CD4-positive, alpha-beta T cell (primary cell): ENCODE measurements at regions not wholly inside any gene's neighbourhood (a gene's known extent, or its start where the extent isn't known, plus 50 kb on each side); places are given as distances from the start of the nearest gene placed in this dataset.
"Not testable (repeated sequence)": the region's sequence is repeated elsewhere in the genome, so short reads cannot be mapped to it uniquely, and the experiment has no call there.

Experiments used
- ATAC-seq: fragments of 200-7000 bp; cut with Tn5 transposase; one replicate; pipeline ENCODE4 v1.10.0; 2022; ENCODE audit warnings: mild to moderate bottlenecking; ENCODE audit not compliant: poor library complexity
- CTCF ChIA-PET: fragments of 350-600 bp; sonication (Branson Sonifier 250); formaldehyde crosslinking; loops from one replicate; lab custom pipeline; 2021; ENCODE audit warnings: antibody characterized with exemption, inconsistent platforms; lab: Charles Lee
- POLR2A ChIA-PET: fragments of 350-600 bp; sonication (Branson Sonifier 250); formaldehyde crosslinking; loops from one replicate; lab custom pipeline; 2021; ENCODE audit warnings: antibody characterized with exemption, inconsistent platforms; lab: Charles Lee
- DNase-seq, 14 experiments: peaks; one replicate each; pipeline ENCODE4 v3.0.0-alpha.2; 2013 to 2020; ENCODE audit warnings: mixed read lengths in 2 of 14
- H3K27ac ChIP-seq, 2 donors: one replicate each; pipeline versions ENCODE4 v1.5.1 to v1.7.0; 2013; ENCODE audit warnings: low read length in 2 of 2, low read depth in 1 of 2, mild to moderate bottlenecking in 1 of 2
- H3K27me3 ChIP-seq, 2 experiments: 1 replicate in 1 of 2; 2 replicates in 1 of 2; pipeline versions ENCODE4 v1.6.1 to v1.7.0; 2013; ENCODE audit warnings: low read length in 2 of 2, control low read depth in 1 of 2, mild to moderate bottlenecking in 1 of 2, moderate library complexity in 1 of 2; ENCODE audit not compliant: insufficient read depth in 2 of 2, control insufficient read depth in 1 of 2
- H3K36me3 ChIP-seq: one replicate; pipeline ENCODE4 v1.6.1; 2013; ENCODE audit warnings: low read length, control low read depth; ENCODE audit not compliant: insufficient read depth
- H3K4me1 ChIP-seq: one replicate; pipeline ENCODE4 v1.6.1; 2013; ENCODE audit warnings: low read length, control low read depth; ENCODE audit not compliant: insufficient read depth
- H3K4me3 ChIP-seq: one replicate; pipeline ENCODE4 v1.5.1; 2013; ENCODE audit warnings: mild to moderate bottlenecking, low read length, moderate library complexity
- H3K9me3 ChIP-seq, 2 experiments: 1 replicate in 1 of 2; 2 replicates in 1 of 2; pipeline versions ENCODE4 v1.6.1 to v1.7.0; 2013; ENCODE audit warnings: low read length in 2 of 2, mild to moderate bottlenecking in 2 of 2, control low read depth in 1 of 2, moderate library complexity in 1 of 2; ENCODE audit not compliant: control insufficient read depth in 1 of 2, insufficient read depth in 1 of 2
- H3K27ac Mint-ChIP-seq: one replicate; pipeline ENCODE4 v1.8.0; 2020; ENCODE audit warnings: mixed read lengths
- H3K27me3 Mint-ChIP-seq: one replicate; pipeline ENCODE4 v1.8.0; 2021; ENCODE audit warnings: mixed read lengths
- H3K36me3 Mint-ChIP-seq: one replicate; pipeline ENCODE4 v1.8.0; 2021; ENCODE audit warnings: low read depth, mixed read lengths
- H3K4me1 Mint-ChIP-seq: one replicate; pipeline ENCODE4 v1.8.0; 2021; ENCODE audit warnings: low read depth, mixed read lengths
- H3K4me3 Mint-ChIP-seq: one replicate; pipeline ENCODE4 v1.8.0; 2020; ENCODE audit warnings: mild to moderate bottlenecking, mixed read lengths
- H3K9me3 Mint-ChIP-seq: one replicate; pipeline ENCODE4 v1.8.0; 2020; ENCODE audit warnings: mixed read lengths
- intact Hi-C, 2 experiments: fragments of 100-400 bp; cut with DNase I in 1 of 2; cut with micrococcal nuclease in 1 of 2; formaldehyde crosslinking; loops; one replicate each; pipeline versions ENCODE4 v1.15.1 to v1.9.0; 2023 to 2025; cut with DNase I, micrococcal nuclease
- TF ChIP-seq, protein P1 (sequence below): fragments of 200-600 bp; IDR thresholded peaks from one replicate; pipeline ENCODE4 v1.8.0; 2022; ENCODE audit warnings: antibody characterized with exemption, mild to moderate bottlenecking

DNA sequence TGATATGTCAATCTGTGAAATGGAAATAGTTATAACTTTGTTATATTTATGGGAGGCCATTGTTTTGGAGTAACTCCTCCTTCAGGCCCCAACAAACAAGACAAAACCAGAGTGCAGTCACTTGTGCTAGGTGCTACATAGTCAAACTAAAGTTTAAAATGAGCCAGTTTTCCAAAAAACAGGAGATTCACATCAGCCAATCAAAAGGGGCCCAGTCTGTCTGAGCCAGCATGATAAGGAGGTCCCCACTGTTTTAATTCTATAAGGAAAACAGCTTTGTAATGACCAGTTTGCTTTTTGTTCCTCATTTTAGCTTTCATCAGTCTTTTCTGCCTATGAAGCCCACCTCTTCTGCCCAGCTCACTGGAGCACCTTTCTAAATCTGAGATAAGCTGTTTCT, 94.7 kb upstream of the SLC7A14 start:
- Mint-ChIP-seq H3K27me3 (no peaks in the 10 kb centered on the region), H3K27ac (no peak overlapping the region), H3K4me3 (no peak overlapping the region), H3K4me1 (no peaks in the 10 kb centered on the region), H3K36me3 (no peaks in the 10 kb centered on the region), H3K9me3 (no peaks in the 10 kb centered on the region)
- Histone ChIP-seq H3K36me3 (no peaks in the 10 kb centered on the region), H3K4me1 (no peaks in the 10 kb centered on the region), H3K27me3 (no peaks in the 10 kb centered on the region), H3K9me3 (no peaks in the 10 kb centered on the region), H3K27ac (no peak overlapping the region), H3K4me3 (no peak overlapping the region)
- DNase-seq: no peak
- ChIA-PET CTCF (no interaction called here), POLR2A (no interaction called here)
- no peak for ATAC-seq
- intact Hi-C loops: no loop called here
- TF ChIP-seq, protein P1, sequence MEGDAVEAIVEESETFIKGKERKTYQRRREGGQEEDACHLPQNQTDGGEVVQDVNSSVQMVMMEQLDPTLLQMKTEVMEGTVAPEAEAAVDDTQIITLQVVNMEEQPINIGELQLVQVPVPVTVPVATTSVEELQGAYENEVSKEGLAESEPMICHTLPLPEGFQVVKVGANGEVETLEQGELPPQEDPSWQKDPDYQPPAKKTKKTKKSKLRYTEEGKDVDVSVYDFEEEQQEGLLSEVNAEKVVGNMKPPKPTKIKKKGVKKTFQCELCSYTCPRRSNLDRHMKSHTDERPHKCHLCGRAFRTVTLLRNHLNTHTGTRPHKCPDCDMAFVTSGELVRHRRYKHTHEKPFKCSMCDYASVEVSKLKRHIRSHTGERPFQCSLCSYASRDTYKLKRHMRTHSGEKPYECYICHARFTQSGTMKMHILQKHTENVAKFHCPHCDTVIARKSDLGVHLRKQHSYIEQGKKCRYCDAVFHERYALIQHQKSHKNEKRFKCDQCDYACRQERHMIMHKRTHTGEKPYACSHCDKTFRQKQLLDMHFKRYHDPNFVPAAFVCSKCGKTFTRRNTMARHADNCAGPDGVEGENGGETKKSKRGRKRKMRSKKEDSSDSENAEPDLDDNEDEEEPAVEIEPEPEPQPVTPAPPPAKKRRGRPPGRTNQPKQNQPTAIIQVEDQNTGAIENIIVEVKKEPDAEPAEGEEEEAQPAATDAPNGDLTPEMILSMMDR: no peak

DNA sequence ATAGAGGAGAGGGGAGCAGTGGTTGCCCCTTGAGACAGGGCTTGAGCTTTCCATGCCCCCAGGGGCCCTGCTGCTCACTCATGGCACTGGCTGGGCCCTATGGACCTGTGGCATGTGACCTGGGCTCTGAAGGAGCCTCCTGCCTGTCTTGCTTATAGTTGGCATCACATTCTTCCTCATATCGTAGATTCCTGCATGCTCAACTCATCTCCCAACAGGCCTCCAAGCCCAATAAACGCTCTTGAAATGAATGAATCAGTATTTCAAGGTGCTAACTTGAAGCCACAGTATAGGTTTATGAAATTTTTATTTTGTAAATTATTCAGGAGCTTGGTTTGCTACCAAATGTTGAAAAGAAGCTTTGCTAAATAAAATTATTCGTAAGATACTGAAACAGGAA, 93.3 kb upstream of the SLC7A14 start:
- POLR2A ChIA-PET: no interaction called here
- Mint-ChIP-seq H3K27me3 (no peaks in the 10 kb centered on the region), H3K9me3 (no peaks in the 10 kb centered on the region), H3K4me1 (no peaks in the 10 kb centered on the region), H3K4me3 (no peak overlapping the region), H3K36me3 (no peaks in the 10 kb centered on the region), H3K27ac (no peak overlapping the region)
- Histone ChIP-seq H3K27me3 (no peaks in the 10 kb centered on the region), H3K4me1 (no peaks in the 10 kb centered on the region), H3K9me3 (no peaks in the 10 kb centered on the region), H3K36me3 (no peaks in the 10 kb centered on the region), H3K4me3 (no peak overlapping the region), H3K27ac (no peak overlapping the region)
- DNase-seq: no peak
- intact Hi-C loops: no loop called here
- CTCF ChIA-PET: no interaction called here
- TF ChIP-seq, protein P1: no peak
- ATAC-seq: no peak

DNA sequence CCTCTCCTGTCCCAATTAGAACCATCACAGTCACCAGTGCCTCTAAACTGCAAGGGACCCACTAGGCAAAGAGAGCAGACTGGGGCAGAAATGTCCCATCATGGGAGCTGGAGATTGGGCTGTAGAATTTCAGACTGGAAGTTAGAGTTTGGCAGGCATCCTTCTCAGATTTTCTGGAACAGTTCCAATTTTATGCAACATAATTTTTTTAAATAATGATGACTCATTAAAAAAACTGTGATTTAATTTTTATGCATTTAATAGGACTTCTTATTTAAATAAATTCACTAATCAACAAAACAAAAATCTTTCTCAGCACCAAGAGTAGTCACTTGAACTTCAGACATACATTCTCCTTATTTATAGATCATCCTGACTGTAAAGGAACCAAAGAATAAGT, 84.6 kb upstream of the SLC7A14 start:
- TF ChIP-seq, protein P1: no peak
- peaks cover 20% of the 10 kb centered on the region for H3K27me3 Mint-ChIP-seq
- DNase-seq (no peak), ATAC-seq (no peak)
- intact Hi-C loops: no loop called here
- H3K36me3 Mint-ChIP-seq: no peaks in the 10 kb centered on the region
- no peak overlapping the region for H3K27ac ChIP-seq
- H3K9me3 Mint-ChIP-seq: no peaks in the 10 kb centered on the region
- no peaks in the 10 kb centered on the region for H3K36me3 ChIP-seq
- H3K4me3 ChIP-seq: no peak overlapping the region
- no peak overlapping the region for H3K4me3 Mint-ChIP-seq
- H3K4me1 ChIP-seq: no peaks in the 10 kb centered on the region
- ChIA-PET POLR2A (no interaction called here), CTCF (no interaction called here)
- no peaks in the 10 kb centered on the region for H3K4me1 Mint-ChIP-seq
- no peaks in the 10 kb centered on the region for H3K27me3 ChIP-seq
- H3K27ac Mint-ChIP-seq: no peak overlapping the region
- no peaks in the 10 kb centered on the region for H3K9me3 ChIP-seq

DNA sequence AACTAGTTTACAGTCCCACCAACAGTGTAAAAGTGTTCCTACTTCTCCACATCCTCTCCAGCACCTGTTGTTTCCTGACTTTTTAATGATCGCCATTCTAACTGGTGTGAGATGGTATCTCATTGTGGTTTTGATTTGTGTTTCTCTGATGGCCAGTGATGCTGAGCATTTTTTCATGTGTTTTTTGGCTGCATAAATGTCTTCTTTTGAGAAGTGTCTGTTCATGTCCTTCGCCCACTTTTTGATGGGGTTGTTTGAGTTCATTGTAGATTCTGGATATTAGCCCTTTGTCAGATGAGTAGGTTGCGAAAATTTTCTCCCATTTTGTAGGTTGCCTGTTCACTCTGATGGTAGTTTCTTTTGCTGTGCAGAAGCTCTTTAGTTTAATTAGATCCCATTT, 77.1 kb upstream of the SLC7A14 start:
- H3K36me3 ChIP-seq, H3K36me3 Mint-ChIP-seq, H3K27ac Mint-ChIP-seq, CTCF ChIA-PET, H3K4me3 ChIP-seq, DNase-seq, intact Hi-C loops, H3K9me3 ChIP-seq, H3K4me1 ChIP-seq, ATAC-seq, POLR2A ChIA-PET, H3K27me3 ChIP-seq, H3K4me3 Mint-ChIP-seq, H3K27ac ChIP-seq, H3K4me1 Mint-ChIP-seq, H3K9me3 Mint-ChIP-seq, H3K27me3 Mint-ChIP-seq: not testable (repeated sequence)
